ENCODE measurements at regions not wholly inside any gene's neighbourhood (a gene's known extent, or its start where the extent isn't known, plus 50 kb on each side); places are given as distances from the start of the nearest gene placed in this dataset.

DNA sequence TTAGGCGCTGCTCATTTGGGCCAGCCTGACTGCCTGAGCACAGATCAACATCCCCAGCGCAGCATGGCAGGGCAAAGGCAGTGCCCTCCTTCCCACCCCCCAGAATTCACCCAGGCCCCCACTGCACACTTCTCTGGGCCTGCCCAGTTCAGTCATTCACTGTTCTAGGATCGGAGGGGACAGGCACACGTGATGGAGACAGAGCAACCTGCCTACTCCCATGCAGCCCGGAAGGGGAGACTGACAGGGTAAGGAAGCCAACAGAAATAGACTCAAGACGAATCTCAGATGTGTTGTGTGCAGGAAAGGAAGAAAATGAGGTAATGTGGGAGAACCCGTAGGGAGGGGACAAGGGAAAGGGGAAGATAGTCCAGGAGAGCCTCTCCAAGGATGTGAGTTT, 59.2 kb upstream of the LYRM9 start:
- TF ChIP-seq, protein P1, sequence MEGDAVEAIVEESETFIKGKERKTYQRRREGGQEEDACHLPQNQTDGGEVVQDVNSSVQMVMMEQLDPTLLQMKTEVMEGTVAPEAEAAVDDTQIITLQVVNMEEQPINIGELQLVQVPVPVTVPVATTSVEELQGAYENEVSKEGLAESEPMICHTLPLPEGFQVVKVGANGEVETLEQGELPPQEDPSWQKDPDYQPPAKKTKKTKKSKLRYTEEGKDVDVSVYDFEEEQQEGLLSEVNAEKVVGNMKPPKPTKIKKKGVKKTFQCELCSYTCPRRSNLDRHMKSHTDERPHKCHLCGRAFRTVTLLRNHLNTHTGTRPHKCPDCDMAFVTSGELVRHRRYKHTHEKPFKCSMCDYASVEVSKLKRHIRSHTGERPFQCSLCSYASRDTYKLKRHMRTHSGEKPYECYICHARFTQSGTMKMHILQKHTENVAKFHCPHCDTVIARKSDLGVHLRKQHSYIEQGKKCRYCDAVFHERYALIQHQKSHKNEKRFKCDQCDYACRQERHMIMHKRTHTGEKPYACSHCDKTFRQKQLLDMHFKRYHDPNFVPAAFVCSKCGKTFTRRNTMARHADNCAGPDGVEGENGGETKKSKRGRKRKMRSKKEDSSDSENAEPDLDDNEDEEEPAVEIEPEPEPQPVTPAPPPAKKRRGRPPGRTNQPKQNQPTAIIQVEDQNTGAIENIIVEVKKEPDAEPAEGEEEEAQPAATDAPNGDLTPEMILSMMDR (IDR thresholded peaks at IDR 0.05), result no peak
- TF ChIP-seq EP300 (IDR thresholded peaks at IDR 0.05), result no peak

Data from tibial nerve (tissue), 4 donors.